Ishikawa (cell line): ENCODE measurements at regions not wholly inside any gene's neighbourhood (a gene's known extent, or its start where the extent isn't known, plus 50 kb on each side); places are given as distances from the start of the nearest gene placed in this dataset.

Source experiments
- CEBPB ChIP-seq: IDR thresholded peaks from 2 replicates; pipeline ENCODE4 v1.6.1; 2012
- CREB1 ChIP-seq: IDR thresholded peaks from 2 replicates; pipeline ENCODE4 v1.6.1; 2012; ENCODE audit warnings: low read depth
- EGR1 ChIP-seq: IDR thresholded peaks from 2 replicates; pipeline ENCODE4 v1.6.1; 2012
- EP300 ChIP-seq: IDR thresholded peaks from 2 replicates; pipeline ENCODE4 v1.6.1; 2012; ENCODE audit warnings: borderline replicate concordance
- FOXM1 ChIP-seq: IDR thresholded peaks from 2 replicates; pipeline ENCODE4 v1.6.1; 2012; ENCODE audit warnings: low read depth, borderline replicate concordance
- NFIC ChIP-seq: IDR thresholded peaks from 2 replicates; pipeline ENCODE4 v1.6.1; 2012
- RAD21 ChIP-seq: IDR thresholded peaks from 2 replicates; pipeline ENCODE4 v1.6.1; 2012; ENCODE audit warnings: low read depth
- TAF1 ChIP-seq: IDR thresholded peaks from 2 replicates; pipeline ENCODE4 v1.6.1; 2012; ENCODE audit warnings: low read depth, mild to moderate bottlenecking
- TCF12 ChIP-seq: IDR thresholded peaks from 2 replicates; pipeline ENCODE4 v1.6.1; 2012; ENCODE audit warnings: low read depth
- TEAD4 ChIP-seq: IDR thresholded peaks from 2 replicates; pipeline ENCODE4 v1.6.1; 2012
- YY1 ChIP-seq: IDR thresholded peaks from 2 replicates; pipeline ENCODE4 v1.6.1; 2012; ENCODE audit warnings: low read depth
- ZBTB7A ChIP-seq: IDR thresholded peaks from 2 replicates; pipeline ENCODE4 v1.6.1; 2012; ENCODE audit warnings: low read depth
- TF ChIP-seq, protein P1 (sequence below): IDR thresholded peaks from 2 replicates; pipeline ENCODE4 v1.6.1; 2012; ENCODE audit warnings: low read depth, mild to moderate bottlenecking
- TF ChIP-seq, protein P2 (sequence below): IDR thresholded peaks from 2 replicates; pipeline ENCODE4 v1.6.1; 2012
- TF ChIP-seq, protein P3 (sequence below): IDR thresholded peaks from 2 replicates; pipeline ENCODE4 v1.6.1; 2012

DNA sequence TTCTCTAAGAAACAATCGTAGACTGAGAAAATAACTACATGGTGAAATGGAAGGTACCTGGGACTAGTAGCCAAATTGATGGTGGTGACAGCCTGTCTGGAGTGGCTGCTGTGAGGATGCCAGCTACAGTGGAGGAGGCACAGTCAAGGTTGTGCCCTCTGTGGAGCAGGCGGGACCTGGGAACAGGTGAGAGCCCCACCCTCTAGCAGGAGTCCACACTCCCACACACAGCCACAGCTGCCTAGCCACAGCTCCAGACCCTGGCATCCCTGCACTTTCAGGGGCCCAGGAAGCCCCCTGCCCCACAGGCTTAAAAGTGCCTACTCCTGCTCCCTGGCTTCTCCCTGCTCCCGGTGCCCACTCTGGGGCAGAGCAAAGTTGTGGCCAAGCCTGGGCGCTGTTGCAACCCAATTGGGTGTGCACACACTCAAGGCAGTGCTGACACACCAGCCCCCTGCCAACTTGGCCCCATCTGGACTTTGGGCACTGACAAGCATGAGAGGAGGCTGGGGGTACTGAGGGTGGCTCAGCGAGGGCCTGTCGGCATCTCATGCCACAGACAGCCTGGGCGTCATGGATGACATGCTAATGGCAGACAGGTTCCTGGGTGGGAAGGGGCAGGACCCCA, 548.7 kb downstream of the TBC1D32 start:
- TF ChIP-seq NFIC (no peak), EP300 (no peak), FOXM1 (no peak), ZBTB7A (no peak)

DNA sequence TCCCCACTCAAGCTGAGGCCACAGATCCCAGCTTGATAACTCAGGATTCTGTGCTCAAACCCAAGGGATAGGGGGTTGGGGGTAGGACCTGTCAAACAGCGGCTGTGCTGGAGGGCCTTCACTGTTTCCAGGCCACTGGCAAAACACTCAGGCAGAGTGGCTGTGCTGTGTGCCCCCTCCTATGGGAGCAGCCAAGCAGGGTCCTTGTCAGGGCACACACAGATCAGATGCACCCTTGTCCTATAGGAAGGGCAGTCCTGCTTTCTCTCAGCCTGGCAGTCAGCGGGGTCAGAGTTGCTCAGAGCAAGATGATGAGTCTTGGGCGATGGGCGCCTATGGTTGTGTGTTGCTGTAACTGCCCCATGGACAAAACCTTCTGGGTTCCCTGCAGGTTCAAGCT, 554.8 kb downstream of the TBC1D32 start:
- no peak for TF ChIP-seq TEAD4
- no peak for TF ChIP-seq EGR1
- TF ChIP-seq TCF12 = no peak
- TF ChIP-seq CREB1 = no peak
- TF ChIP-seq, protein P1, sequence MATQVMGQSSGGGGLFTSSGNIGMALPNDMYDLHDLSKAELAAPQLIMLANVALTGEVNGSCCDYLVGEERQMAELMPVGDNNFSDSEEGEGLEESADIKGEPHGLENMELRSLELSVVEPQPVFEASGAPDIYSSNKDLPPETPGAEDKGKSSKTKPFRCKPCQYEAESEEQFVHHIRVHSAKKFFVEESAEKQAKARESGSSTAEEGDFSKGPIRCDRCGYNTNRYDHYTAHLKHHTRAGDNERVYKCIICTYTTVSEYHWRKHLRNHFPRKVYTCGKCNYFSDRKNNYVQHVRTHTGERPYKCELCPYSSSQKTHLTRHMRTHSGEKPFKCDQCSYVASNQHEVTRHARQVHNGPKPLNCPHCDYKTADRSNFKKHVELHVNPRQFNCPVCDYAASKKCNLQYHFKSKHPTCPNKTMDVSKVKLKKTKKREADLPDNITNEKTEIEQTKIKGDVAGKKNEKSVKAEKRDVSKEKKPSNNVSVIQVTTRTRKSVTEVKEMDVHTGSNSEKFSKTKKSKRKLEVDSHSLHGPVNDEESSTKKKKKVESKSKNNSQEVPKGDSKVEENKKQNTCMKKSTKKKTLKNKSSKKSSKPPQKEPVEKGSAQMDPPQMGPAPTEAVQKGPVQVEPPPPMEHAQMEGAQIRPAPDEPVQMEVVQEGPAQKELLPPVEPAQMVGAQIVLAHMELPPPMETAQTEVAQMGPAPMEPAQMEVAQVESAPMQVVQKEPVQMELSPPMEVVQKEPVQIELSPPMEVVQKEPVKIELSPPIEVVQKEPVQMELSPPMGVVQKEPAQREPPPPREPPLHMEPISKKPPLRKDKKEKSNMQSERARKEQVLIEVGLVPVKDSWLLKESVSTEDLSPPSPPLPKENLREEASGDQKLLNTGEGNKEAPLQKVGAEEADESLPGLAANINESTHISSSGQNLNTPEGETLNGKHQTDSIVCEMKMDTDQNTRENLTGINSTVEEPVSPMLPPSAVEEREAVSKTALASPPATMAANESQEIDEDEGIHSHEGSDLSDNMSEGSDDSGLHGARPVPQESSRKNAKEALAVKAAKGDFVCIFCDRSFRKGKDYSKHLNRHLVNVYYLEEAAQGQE = no peak
- TF ChIP-seq EP300 = no peak
- no peak for TF ChIP-seq ZBTB7A
- TF ChIP-seq YY1 = no peak
- TF ChIP-seq RAD21 = no peak
- no peak for TF ChIP-seq NFIC
- TF ChIP-seq, protein P2, sequence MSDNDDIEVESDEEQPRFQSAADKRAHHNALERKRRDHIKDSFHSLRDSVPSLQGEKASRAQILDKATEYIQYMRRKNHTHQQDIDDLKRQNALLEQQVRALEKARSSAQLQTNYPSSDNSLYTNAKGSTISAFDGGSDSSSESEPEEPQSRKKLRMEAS = no peak
- TF ChIP-seq, protein P3, sequence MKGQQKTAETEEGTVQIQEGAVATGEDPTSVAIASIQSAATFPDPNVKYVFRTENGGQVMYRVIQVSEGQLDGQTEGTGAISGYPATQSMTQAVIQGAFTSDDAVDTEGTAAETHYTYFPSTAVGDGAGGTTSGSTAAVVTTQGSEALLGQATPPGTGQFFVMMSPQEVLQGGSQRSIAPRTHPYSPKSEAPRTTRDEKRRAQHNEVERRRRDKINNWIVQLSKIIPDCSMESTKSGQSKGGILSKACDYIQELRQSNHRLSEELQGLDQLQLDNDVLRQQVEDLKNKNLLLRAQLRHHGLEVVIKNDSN = no peak
- no peak for TF ChIP-seq CEBPB
- TF ChIP-seq FOXM1 = no peak
- no peak for TF ChIP-seq TAF1

DNA sequence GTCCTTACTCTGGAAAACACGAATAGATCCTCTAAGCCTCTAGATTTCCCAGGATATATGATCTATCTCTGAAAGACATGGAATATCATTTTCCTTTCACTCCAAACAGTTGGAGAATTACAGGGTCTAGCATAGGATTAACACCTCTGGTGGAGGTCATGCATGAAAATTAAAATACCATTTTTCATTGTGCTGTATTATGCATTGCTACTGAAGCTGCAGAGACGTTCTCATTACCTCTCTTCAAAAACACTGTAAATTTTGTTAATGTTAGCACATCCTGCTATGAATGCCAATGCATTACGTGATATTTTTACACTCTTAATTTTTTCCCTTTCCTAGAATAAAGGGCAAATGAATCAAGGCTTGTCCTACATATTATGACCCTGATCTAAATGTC, 558.6 kb downstream of the TBC1D32 start:
- no peak for TF ChIP-seq TCF12
- TF ChIP-seq, protein P2 = no peak
- TF ChIP-seq NFIC = no peak
- TF ChIP-seq RAD21 = no peak
- TF ChIP-seq EP300 = no peak
- no peak for TF ChIP-seq TEAD4
- TF ChIP-seq, protein P3 = no peak
- TF ChIP-seq ZBTB7A = no peak
- TF ChIP-seq FOXM1 = no peak
- no peak for TF ChIP-seq CREB1
- TF ChIP-seq CEBPB = no peak
- no peak for TF ChIP-seq EGR1
- TF ChIP-seq TAF1 = no peak
- no peak for TF ChIP-seq YY1
- TF ChIP-seq, protein P1 = no peak

DNA sequence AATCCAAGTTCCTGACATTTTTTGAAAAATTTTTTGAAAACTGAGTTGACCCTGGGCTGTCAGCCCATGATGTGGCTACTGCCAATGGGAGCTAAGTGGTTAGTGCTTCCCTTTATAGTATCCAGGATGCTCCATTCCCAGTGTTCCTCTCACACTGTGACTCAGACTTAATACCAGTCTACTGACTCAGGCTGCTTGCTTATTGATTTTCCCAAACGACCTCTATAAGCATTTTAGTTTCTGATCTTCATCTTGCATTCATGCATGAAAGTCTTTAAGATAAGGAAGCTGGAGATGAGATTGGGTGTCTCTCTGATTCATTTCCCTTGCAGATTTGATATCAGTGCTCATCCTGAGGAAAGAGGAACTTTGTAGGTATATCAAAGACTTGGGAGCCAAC, 560.0 kb downstream of the TBC1D32 start:
- TF ChIP-seq, protein P1 = no peak
- TF ChIP-seq, protein P3 = no peak
- TF ChIP-seq, protein P2 = no peak
- no peak for TF ChIP-seq TAF1

DNA sequence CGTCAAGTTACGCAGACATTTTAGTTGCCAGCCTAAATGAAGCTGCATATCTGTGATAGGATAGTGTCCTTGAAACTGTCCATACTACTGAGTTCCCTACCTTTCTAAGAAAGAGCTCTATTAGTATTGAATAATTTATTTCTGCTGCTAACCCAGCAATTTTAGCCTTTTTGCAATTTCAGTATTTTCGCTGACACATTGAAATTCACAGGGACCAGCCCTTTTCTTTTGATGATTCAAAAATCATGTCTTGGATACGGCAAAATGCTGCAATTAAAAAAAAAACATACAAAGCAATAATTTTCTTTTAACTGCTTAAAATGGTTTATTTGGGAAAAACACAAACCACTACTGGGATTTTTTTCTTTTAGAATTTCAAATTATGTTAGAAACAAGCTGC, 563.3 kb downstream of the TBC1D32 start:
- TF ChIP-seq, protein P1 = no peak
